ENCODE measurements at regions not wholly inside any gene's neighbourhood (a gene's known extent, or its start where the extent isn't known, plus 50 kb on each side); places are given as distances from the start of the nearest gene placed in this dataset.

DNA sequence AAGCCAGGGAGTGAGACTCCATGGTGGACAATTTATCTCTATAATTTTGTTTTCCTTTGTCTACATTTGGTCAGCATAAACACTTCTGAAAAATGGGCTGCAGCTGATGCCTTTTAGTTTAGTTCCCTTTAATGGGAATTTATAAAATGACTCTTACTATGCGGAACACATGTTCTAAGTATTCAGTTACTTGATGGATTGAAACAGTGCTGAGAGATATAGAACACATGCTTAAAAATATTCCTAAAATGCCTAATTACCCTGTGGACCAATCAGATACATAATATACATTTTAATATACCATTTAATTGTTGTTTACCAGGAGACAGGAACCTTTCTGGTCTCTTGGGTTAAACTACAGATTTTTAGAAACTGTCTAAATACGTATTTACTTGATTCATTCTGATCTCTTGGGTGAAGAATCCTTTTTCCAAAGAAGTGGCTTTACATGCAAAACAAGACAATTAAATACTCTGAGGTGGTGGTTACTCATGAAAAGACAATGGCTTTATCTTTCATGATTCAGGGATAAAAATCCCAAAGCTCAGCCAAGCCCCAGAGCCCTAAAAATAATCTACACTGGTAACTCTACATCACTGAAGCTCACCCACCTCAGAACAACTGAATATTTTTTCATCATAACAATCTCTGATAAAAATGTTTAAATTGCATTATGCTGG, 128.1 kb upstream of the SERTAD2 start:
- H3K36me3 ChIP-seq (ENCODE audit: insufficient read depth, low read length) = no peaks in the 10 kb centered on the region
- H3K27me3 ChIP-seq (ENCODE audit: insufficient read depth, low read length) = peaks cover 16% of the 10 kb centered on the region
- no peak overlapping the region for H2AFZ ChIP-seq (ENCODE audit: low read depth, low read length)
- no peaks in the 10 kb centered on the region for H3K4me1 ChIP-seq (ENCODE audit: insufficient read depth, low read length)
- H3K9me3 ChIP-seq (ENCODE audit: low read length) = no peaks in the 10 kb centered on the region
- H3K4me3 ChIP-seq (ENCODE audit: low read length) = no peak overlapping the region

DNA sequence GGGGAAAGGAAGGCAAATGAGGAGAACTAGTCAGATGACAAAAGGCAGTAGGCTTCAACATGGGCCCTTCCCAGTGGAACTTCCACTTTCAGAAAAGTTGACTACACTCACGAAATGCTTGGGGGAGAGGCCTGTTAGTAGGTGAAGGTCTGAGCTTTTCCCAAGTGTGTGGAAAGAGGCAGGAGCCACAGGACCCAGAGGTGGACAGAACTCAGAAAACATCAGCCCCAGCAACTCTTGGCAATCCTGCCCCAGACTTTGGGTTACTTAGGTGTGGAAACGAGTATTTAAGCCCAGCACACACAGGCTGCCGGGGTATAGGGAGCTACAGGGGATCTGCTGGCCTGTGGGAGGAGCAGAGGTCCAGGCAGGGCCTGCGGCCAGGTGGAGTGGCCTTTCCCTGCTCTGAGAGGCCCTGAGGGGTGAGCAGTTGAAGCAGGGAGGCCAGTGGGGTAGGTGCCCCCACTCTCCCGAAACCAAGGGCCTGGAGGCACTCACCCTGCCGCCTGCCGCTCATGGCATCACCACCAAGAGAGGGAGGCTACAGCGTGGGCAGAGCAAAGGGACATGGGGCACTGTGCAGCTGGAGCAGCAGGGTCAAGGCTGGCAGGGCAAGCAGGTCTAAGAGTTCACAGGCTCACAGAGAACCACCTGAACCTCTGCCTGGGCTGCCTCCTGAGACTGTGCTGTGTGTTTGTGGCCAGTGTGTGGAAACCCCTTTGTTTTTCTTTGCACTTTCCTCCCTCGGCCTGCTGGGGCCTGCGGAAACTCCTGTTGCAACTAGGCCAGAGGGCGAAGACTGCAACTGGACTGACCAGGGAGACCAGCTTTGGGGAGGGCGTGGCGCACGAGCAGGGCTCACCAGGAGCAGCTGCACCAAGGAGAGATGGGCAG, 130.7 kb upstream of the SERTAD2 start:
- Histone ChIP-seq H3K27me3 (ENCODE audit: insufficient read depth, low read length) (peaks cover 12% of the 10 kb centered on the region), H3K4me3 (ENCODE audit: low read length) (no peak overlapping the region), H2AFZ (ENCODE audit: low read depth, low read length) (no peak overlapping the region)

DNA sequence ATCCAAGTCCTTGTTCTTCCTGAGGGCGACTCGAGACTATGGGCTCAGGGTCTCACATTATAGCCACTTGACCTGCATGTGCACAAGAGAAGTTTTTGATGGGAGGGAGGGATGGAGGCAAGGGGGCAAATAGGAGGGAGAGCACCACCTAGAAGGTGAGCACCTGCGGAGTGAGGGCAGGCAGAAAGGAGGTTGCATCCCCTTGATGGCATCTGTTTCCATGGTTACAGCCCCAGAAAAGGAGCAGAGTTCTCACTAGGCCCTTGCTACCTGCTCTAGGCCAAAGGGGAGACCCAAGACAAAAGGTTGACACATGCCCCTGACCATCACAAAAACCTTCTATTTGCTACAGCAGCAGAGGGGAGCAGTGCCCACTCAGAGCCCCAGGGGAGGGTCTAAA, 131.5 kb upstream of the SERTAD2 start:
- Histone ChIP-seq H3K9me3 (ENCODE audit: low read length) (no peaks in the 10 kb centered on the region), H3K4me3 (ENCODE audit: low read length) (no peak overlapping the region), H3K27me3 (ENCODE audit: insufficient read depth, low read length) (peaks cover 12% of the 10 kb centered on the region), H2AFZ (ENCODE audit: low read depth, low read length) (no peak overlapping the region), H3K4me1 (ENCODE audit: insufficient read depth, low read length) (no peaks in the 10 kb centered on the region), H3K36me3 (ENCODE audit: insufficient read depth, low read length) (no peaks in the 10 kb centered on the region)

More for the DNA sequence above, 130.7 kb upstream of the SERTAD2 start:
- Histone ChIP-seq H3K9me3 (ENCODE audit: low read length) (no peaks in the 10 kb centered on the region), H3K36me3 (ENCODE audit: insufficient read depth, low read length) (no peaks in the 10 kb centered on the region), H3K4me1 (ENCODE audit: insufficient read depth, low read length) (no peaks in the 10 kb centered on the region)

DNA sequence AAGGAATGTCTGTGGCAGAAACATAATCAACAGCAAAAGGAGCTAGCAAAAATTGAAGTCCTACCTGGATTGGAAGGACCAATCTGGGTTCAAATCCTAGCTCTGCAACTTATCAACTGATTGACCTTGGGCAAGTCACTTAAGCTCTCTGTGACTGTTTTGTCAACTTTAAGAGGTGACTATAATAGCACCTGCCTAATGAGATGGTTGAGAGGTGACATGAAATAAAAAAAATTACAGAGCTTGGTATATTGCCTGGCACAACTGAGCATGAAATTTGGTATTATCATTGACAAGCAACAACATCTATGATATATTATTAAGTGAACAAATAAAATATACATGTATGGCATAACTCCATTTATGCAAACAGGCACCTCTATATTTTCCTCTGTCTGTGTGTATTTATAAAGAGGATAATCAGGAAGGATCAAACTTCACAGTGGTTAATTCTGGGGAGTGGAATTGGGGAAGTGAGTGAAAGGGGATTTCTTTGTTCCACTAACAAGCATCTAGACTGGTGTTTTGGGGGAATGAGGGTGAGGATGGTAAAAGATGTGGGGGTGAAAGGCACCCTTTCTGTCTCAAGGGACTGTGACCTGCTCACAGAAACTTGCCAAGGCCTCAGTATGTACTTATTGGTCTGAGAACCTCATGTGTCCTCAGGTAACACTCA, 132.8 kb upstream of the SERTAD2 start:
- Histone ChIP-seq H2AFZ (ENCODE audit: low read depth, low read length) (no peak overlapping the region), H3K4me3 (ENCODE audit: low read length) (no peak overlapping the region), H3K36me3 (ENCODE audit: insufficient read depth, low read length) (no peaks in the 10 kb centered on the region), H3K27me3 (ENCODE audit: insufficient read depth, low read length) (peaks cover 17% of the 10 kb centered on the region), H3K4me1 (ENCODE audit: insufficient read depth, low read length) (no peaks in the 10 kb centered on the region), H3K9me3 (ENCODE audit: low read length) (no peaks in the 10 kb centered on the region)

DNA sequence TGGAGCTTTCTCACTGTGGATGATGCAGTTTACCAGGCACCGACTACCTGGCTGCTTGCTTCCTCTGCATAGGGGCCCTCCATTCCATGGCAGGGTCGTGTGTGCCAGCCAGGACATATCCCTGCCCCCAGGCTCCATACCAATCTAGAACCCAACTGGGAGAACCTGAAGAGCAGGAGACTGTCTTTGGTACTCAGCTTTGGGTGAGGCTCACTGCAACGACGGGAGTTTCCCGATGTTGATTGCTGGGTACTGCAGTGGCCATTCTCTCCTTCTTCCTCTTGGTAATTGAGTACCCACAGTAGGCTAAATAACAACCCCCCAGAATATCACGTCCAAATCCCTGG, 133.3 kb upstream of the SERTAD2 start:
- no peak overlapping the region for H3K4me3 ChIP-seq (ENCODE audit: low read length)
- no peaks in the 10 kb centered on the region for H3K9me3 ChIP-seq (ENCODE audit: low read length)
- peaks cover 19% of the 10 kb centered on the region for H3K27me3 ChIP-seq (ENCODE audit: insufficient read depth, low read length)
- H3K36me3 ChIP-seq (ENCODE audit: insufficient read depth, low read length) = no peaks in the 10 kb centered on the region
- H2AFZ ChIP-seq (ENCODE audit: low read depth, low read length) = no peak overlapping the region
- H3K4me1 ChIP-seq (ENCODE audit: insufficient read depth, low read length) = no peaks in the 10 kb centered on the region

DNA sequence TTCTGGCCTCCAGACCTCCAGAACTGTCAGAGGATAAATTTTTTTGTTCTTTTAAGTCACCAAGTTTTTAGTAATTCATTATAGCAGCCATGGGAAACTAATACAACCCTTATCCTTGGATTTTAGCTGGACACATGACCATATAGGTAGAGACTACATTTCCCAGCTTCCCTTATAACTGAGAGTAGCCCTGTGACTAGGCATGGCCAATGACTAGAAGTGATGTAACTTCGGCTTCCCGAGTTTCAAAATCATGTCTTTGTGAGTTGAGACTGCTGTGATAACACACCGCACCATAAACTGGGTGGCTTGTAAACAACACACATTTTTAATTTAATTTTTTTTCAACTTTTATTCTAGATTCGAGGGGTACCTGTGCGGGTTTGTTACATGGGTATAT, 134.0 kb upstream of the SERTAD2 start:
- H2AFZ ChIP-seq (ENCODE audit: low read depth, low read length) = no peak overlapping the region
- H3K36me3 ChIP-seq (ENCODE audit: insufficient read depth, low read length) = no peaks in the 10 kb centered on the region
- no peak overlapping the region for H3K4me3 ChIP-seq (ENCODE audit: low read length)
- H3K27me3 ChIP-seq (ENCODE audit: insufficient read depth, low read length) = peaks cover 17% of the 10 kb centered on the region
- no peaks in the 10 kb centered on the region for H3K9me3 ChIP-seq (ENCODE audit: low read length)
- H3K4me1 ChIP-seq (ENCODE audit: insufficient read depth, low read length) = no peaks in the 10 kb centered on the region

- no peak overlapping the region for H3K4me3 ChIP-seq (ENCODE audit: low read length)
- H2AFZ ChIP-seq (ENCODE audit: low read depth, low read length) = no peak overlapping the region
Measured at GRCh38 chr2:64789466-64790320, 136.0 kb upstream of the SERTAD2 start.

GRCh38 chr2:64792300-64792699, 138.6 kb upstream of the SERTAD2 start:
- H3K9me3 ChIP-seq (ENCODE audit: low read length) = no peaks in the 10 kb centered on the region
- H3K36me3 ChIP-seq (ENCODE audit: insufficient read depth, low read length) = no peaks in the 10 kb centered on the region
- H3K4me1 ChIP-seq (ENCODE audit: insufficient read depth, low read length) = no peaks in the 10 kb centered on the region

More at GRCh38 chr2:64789466-64790320, 136.0 kb upstream of the SERTAD2 start:
- no peaks in the 10 kb centered on the region for H3K4me1 ChIP-seq (ENCODE audit: insufficient read depth, low read length)
- peaks cover 9% of the 10 kb centered on the region for H3K27me3 ChIP-seq (ENCODE audit: insufficient read depth, low read length)
- no peaks in the 10 kb centered on the region for H3K36me3 ChIP-seq (ENCODE audit: insufficient read depth, low read length)
- no peaks in the 10 kb centered on the region for H3K9me3 ChIP-seq (ENCODE audit: low read length)

GRCh38 chr2:64792995-64793639, 139.4 kb upstream of the SERTAD2 start:
- peaks cover 21% of the 10 kb centered on the region for H3K27me3 ChIP-seq (ENCODE audit: insufficient read depth, low read length)
- H3K36me3 ChIP-seq (ENCODE audit: insufficient read depth, low read length) = no peaks in the 10 kb centered on the region
- H3K9me3 ChIP-seq (ENCODE audit: low read length) = no peaks in the 10 kb centered on the region
- no peaks in the 10 kb centered on the region for H3K4me1 ChIP-seq (ENCODE audit: insufficient read depth, low read length)
- no peak overlapping the region for H2AFZ ChIP-seq (ENCODE audit: low read depth, low read length)
- no peak overlapping the region for H3K4me3 ChIP-seq (ENCODE audit: low read length)

More at GRCh38 chr2:64792300-64792699, 138.6 kb upstream of the SERTAD2 start:
- Histone ChIP-seq H2AFZ (ENCODE audit: low read depth, low read length) (no peak overlapping the region), H3K4me3 (ENCODE audit: low read length) (no peak overlapping the region), H3K27me3 (ENCODE audit: insufficient read depth, low read length) (peaks cover 21% of the 10 kb centered on the region)

DNA sequence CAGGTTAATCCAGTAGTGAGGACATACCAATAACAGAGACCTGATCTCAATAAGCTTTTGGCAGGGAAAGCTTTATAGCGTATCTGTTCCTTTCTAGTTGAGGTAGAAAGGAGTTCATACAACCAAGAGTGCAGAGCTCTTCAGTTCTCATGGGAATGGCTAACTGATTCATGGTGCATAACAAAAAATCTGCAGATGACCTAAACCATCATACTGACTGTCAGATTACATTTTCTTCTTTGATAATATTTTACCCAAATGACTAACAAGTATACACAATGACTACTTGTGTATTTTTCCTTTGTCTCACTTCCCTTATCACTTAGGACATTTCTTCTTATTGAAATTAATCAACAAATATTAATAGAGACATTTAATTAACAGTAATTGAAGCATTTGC, 140.0 kb upstream of the SERTAD2 start:
- Histone ChIP-seq H3K4me1 (ENCODE audit: insufficient read depth, low read length) (no peaks in the 10 kb centered on the region), H3K9me3 (ENCODE audit: low read length) (no peaks in the 10 kb centered on the region), H3K4me3 (ENCODE audit: low read length) (no peak overlapping the region), H3K36me3 (ENCODE audit: insufficient read depth, low read length) (no peaks in the 10 kb centered on the region), H3K27me3 (ENCODE audit: insufficient read depth, low read length) (peaks cover 21% of the 10 kb centered on the region), H2AFZ (ENCODE audit: low read depth, low read length) (no peak overlapping the region)

GRCh38 chr2:64794426-64794995, 140.8 kb upstream of the SERTAD2 start:
- H3K27me3 ChIP-seq (ENCODE audit: insufficient read depth, low read length) = peaks cover 21% of the 10 kb centered on the region
- H3K4me3 ChIP-seq (ENCODE audit: low read length) = no peak overlapping the region
- H3K36me3 ChIP-seq (ENCODE audit: insufficient read depth, low read length) = no peaks in the 10 kb centered on the region
- H2AFZ ChIP-seq (ENCODE audit: low read depth, low read length) = no peak overlapping the region
- no peaks in the 10 kb centered on the region for H3K9me3 ChIP-seq (ENCODE audit: low read length)
- no peaks in the 10 kb centered on the region for H3K4me1 ChIP-seq (ENCODE audit: insufficient read depth, low read length)

DNA sequence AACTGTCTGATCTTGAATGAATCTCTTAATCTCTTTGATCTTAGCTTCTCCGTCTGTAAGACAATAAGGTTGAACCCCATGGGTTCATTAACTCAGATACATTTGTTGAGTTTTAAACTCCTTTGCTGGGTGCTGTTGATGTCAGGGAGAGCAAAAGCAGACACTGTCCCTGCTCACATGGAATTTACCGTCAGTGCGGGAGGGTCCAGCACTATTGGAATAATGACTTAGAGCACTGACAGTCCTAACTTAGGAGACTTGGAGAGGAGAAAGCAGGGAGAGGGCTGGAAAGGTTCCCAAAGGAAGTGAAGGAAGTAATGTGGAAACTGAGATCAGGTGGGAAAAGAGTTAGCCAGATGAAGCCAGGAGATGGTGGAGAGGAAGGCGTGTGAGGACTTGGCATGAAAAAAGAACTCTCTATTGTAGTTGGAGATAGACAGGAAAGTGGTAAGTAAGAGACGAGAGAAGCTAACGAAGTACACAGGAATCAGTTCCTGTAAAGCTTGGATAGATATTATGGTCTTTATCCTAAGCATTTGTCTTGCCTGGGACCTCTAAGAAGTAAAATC, 141.4 kb upstream of the SERTAD2 start:
- Histone ChIP-seq H2AFZ (ENCODE audit: low read depth, low read length) (no peak overlapping the region), H3K9me3 (ENCODE audit: low read length) (no peaks in the 10 kb centered on the region), H3K4me3 (ENCODE audit: low read length) (no peak overlapping the region), H3K36me3 (ENCODE audit: insufficient read depth, low read length) (no peaks in the 10 kb centered on the region), H3K4me1 (ENCODE audit: insufficient read depth, low read length) (no peaks in the 10 kb centered on the region), H3K27me3 (ENCODE audit: insufficient read depth, low read length) (peaks cover 23% of the 10 kb centered on the region)

Data from neuron (in vitro differentiated cells).